Activated CD4-positive, alpha-beta T cell treated with anti-CD3 and anti-CD28 coated beads, Interleukin-2, amount 10 ng/mL, durations not matched to agents 7 days and 5 days (primary cell): ENCODE measurements at regions not wholly inside any gene's neighbourhood (a gene's known extent, or its start where the extent isn't known, plus 50 kb on each side); places are given as distances from the start of the nearest gene placed in this dataset.

ENCODE experiments used
- CTCF ChIA-PET: fragments of 350-600 bp; sonication (Branson Sonifier 250); formaldehyde crosslinking; loops from one replicate; lab custom pipeline; 2021; ENCODE audit warnings: antibody characterized with exemption; lab: Charles Lee
- POLR2A ChIA-PET: fragments of 350-600 bp; sonication (Branson Sonifier 250); formaldehyde crosslinking; loops from one replicate; lab custom pipeline; 2021; ENCODE audit warnings: antibody characterized with exemption; lab: Charles Lee
- DNase-seq: peaks from one replicate; pipeline ENCODE4 v3.0.0-alpha.2; 2020
- H3K27ac Mint-ChIP-seq: one replicate; pipeline ENCODE4 v1.8.0; 2021; ENCODE audit warnings: mild to moderate bottlenecking, moderate library complexity, mixed read lengths
- H3K27me3 Mint-ChIP-seq: one replicate; pipeline ENCODE4 v1.8.0; 2021; ENCODE audit warnings: mixed read lengths
- H3K36me3 Mint-ChIP-seq: one replicate; pipeline ENCODE4 v1.8.0; 2021; ENCODE audit warnings: low read depth, mixed read lengths
- H3K4me1 Mint-ChIP-seq: one replicate; pipeline ENCODE4 v1.8.0; 2021; ENCODE audit warnings: mixed read lengths
- H3K4me3 Mint-ChIP-seq: one replicate; pipeline ENCODE4 v1.8.0; 2021; ENCODE audit warnings: mild to moderate bottlenecking, moderate library complexity, mixed read lengths
- H3K9me3 Mint-ChIP-seq: one replicate; pipeline ENCODE4 v1.8.0; 2021; ENCODE audit warnings: mixed read lengths

- H3K27me3 Mint-ChIP-seq, result peaks cover 6% of the 10 kb centered on the region
- H3K9me3 Mint-ChIP-seq, result no peaks in the 10 kb centered on the region
- H3K4me1 Mint-ChIP-seq, result no peaks in the 10 kb centered on the region
- no peaks in the 10 kb centered on the region for H3K36me3 Mint-ChIP-seq
- no peak for DNase-seq
- H3K4me3 Mint-ChIP-seq, result no peak overlapping the region
- ChIA-PET POLR2A (no interaction called here), CTCF (no interaction called here)
- no peak overlapping the region for H3K27ac Mint-ChIP-seq
Measured at GRCh38 chr5:61775901-61776300, 443.8 kb downstream of the ZSWIM6 start.

- H3K27ac Mint-ChIP-seq, result no peak overlapping the region
- peaks cover 6% of the 10 kb centered on the region for H3K27me3 Mint-ChIP-seq
- H3K9me3 Mint-ChIP-seq, result no peaks in the 10 kb centered on the region
- no peaks in the 10 kb centered on the region for H3K4me1 Mint-ChIP-seq
- ChIA-PET CTCF (no interaction called here), POLR2A (no interaction called here)
- no peaks in the 10 kb centered on the region for H3K36me3 Mint-ChIP-seq
- no peak overlapping the region for H3K4me3 Mint-ChIP-seq
- no peak for DNase-seq
Measured at GRCh38 chr5:61777292-61777691, 445.2 kb downstream of the ZSWIM6 start.

- H3K4me1 Mint-ChIP-seq, result no peaks in the 10 kb centered on the region
- POLR2A ChIA-PET, result no interaction called here
- peaks cover 6% of the 10 kb centered on the region for H3K27me3 Mint-ChIP-seq
- H3K4me3 Mint-ChIP-seq, result no peak overlapping the region
- H3K27ac Mint-ChIP-seq, result no peak overlapping the region
- no peaks in the 10 kb centered on the region for H3K36me3 Mint-ChIP-seq
- no peak for DNase-seq
- CTCF ChIA-PET, result no interaction called here
- no peaks in the 10 kb centered on the region for H3K9me3 Mint-ChIP-seq
Measured at GRCh38 chr5:61779743-61780142, 447.7 kb downstream of the ZSWIM6 start.

GRCh38 chr5:61783481-61783880 lies 451.4 kb downstream of the ZSWIM6 start:
- ChIA-PET POLR2A (no interaction called here), CTCF (no interaction called here)
- Mint-ChIP-seq H3K9me3 (no peaks in the 10 kb centered on the region), H3K27me3 (peaks cover 10% of the 10 kb centered on the region), H3K4me3 (no peak overlapping the region), H3K4me1 (no peaks in the 10 kb centered on the region), H3K27ac (no peak overlapping the region), H3K36me3 (no peaks in the 10 kb centered on the region)
- DNase-seq, result no peak

- no peak overlapping the region for H3K27ac Mint-ChIP-seq
- peaks cover 9% of the 10 kb centered on the region for H3K27me3 Mint-ChIP-seq
- CTCF ChIA-PET, result interaction anchor here (0.6 kb wide), 1 partner anchor 255 kb away, joined by 4 read pairs; no protein-coding TSS in a partner anchor
- POLR2A ChIA-PET, result no interaction called here
- no peak for DNase-seq
- no peaks in the 10 kb centered on the region for H3K36me3 Mint-ChIP-seq
- no peak overlapping the region for H3K4me3 Mint-ChIP-seq
- no peaks in the 10 kb centered on the region for H3K9me3 Mint-ChIP-seq
- H3K4me1 Mint-ChIP-seq, result no peaks in the 10 kb centered on the region
Measured at GRCh38 chr5:61784341-61784740, 452.3 kb downstream of the ZSWIM6 start.

GRCh38 chr5:61788548-61788947 lies 456.5 kb downstream of the ZSWIM6 start:
- POLR2A ChIA-PET, result no interaction called here
- DNase-seq, result no peak
- CTCF ChIA-PET, result no interaction called here
- no peaks in the 10 kb centered on the region for H3K9me3 Mint-ChIP-seq
- no peaks in the 10 kb centered on the region for H3K4me1 Mint-ChIP-seq
- no peaks in the 10 kb centered on the region for H3K36me3 Mint-ChIP-seq
- no peak overlapping the region for H3K27ac Mint-ChIP-seq
- no peak overlapping the region for H3K4me3 Mint-ChIP-seq
- H3K27me3 Mint-ChIP-seq, result peaks cover 5% of the 10 kb centered on the region

GRCh38 chr5:61790007-61790406 lies 457.9 kb downstream of the ZSWIM6 start:
- Mint-ChIP-seq H3K36me3 (no peaks in the 10 kb centered on the region), H3K4me1 (no peaks in the 10 kb centered on the region), H3K27ac (no peak overlapping the region), H3K4me3 (no peak overlapping the region), H3K9me3 (no peaks in the 10 kb centered on the region), H3K27me3 (peaks cover 5% of the 10 kb centered on the region)
- ChIA-PET CTCF (no interaction called here), POLR2A (no interaction called here)
- no peak for DNase-seq

- POLR2A ChIA-PET, result no interaction called here
- DNase-seq, result no peak
Measured at GRCh38 chr5:61790678-61791077, 458.6 kb downstream of the ZSWIM6 start.

GRCh38 chr5:61796773-61797172 lies 464.7 kb downstream of the ZSWIM6 start:
- POLR2A ChIA-PET, result no interaction called here
- DNase-seq, result no peak
- Mint-ChIP-seq H3K27me3 (no peaks in the 10 kb centered on the region), H3K36me3 (no peaks in the 10 kb centered on the region), H3K27ac (no peak overlapping the region), H3K9me3 (no peaks in the 10 kb centered on the region), H3K4me1 (no peaks in the 10 kb centered on the region), H3K4me3 (no peak overlapping the region)
- CTCF ChIA-PET, result no interaction called here

More at GRCh38 chr5:61790678-61791077, 458.6 kb downstream of the ZSWIM6 start:
- H3K27me3 Mint-ChIP-seq, result peaks cover 5% of the 10 kb centered on the region
- H3K4me1 Mint-ChIP-seq, result no peaks in the 10 kb centered on the region
- H3K4me3 Mint-ChIP-seq, result no peak overlapping the region
- no peak overlapping the region for H3K27ac Mint-ChIP-seq
- no peaks in the 10 kb centered on the region for H3K9me3 Mint-ChIP-seq
- H3K36me3 Mint-ChIP-seq, result no peaks in the 10 kb centered on the region
- CTCF ChIA-PET, result no interaction called here

- H3K4me1 Mint-ChIP-seq, result no peaks in the 10 kb centered on the region
- H3K9me3 Mint-ChIP-seq, result no peaks in the 10 kb centered on the region
- POLR2A ChIA-PET, result no interaction called here
- no peak for DNase-seq
- no peaks in the 10 kb centered on the region for H3K27me3 Mint-ChIP-seq
- CTCF ChIA-PET, result no interaction called here
- no peak overlapping the region for H3K4me3 Mint-ChIP-seq
- no peak overlapping the region for H3K27ac Mint-ChIP-seq
- no peaks in the 10 kb centered on the region for H3K36me3 Mint-ChIP-seq
Measured at GRCh38 chr5:61800450-61800849, 468.4 kb downstream of the ZSWIM6 start.

- POLR2A ChIA-PET, result no interaction called here
- no peaks in the 10 kb centered on the region for H3K27me3 Mint-ChIP-seq
- CTCF ChIA-PET, result no interaction called here
- no peaks in the 10 kb centered on the region for H3K36me3 Mint-ChIP-seq
- H3K4me3 Mint-ChIP-seq, result no peak overlapping the region
- no peak overlapping the region for H3K27ac Mint-ChIP-seq
- H3K4me1 Mint-ChIP-seq, result no peaks in the 10 kb centered on the region
- no peaks in the 10 kb centered on the region for H3K9me3 Mint-ChIP-seq
- no peak for DNase-seq
Measured at GRCh38 chr5:61801174-61801573, 469.1 kb downstream of the ZSWIM6 start.

GRCh38 chr5:61802456-61802855 lies 470.4 kb downstream of the ZSWIM6 start:
- ChIA-PET POLR2A (no interaction called here), CTCF (no interaction called here)

GRCh38 chr5:61805101-61805500 lies 473.0 kb downstream of the ZSWIM6 start:
- Mint-ChIP-seq H3K4me3 (no peak overlapping the region), H3K4me1 (no peaks in the 10 kb centered on the region), H3K9me3 (no peaks in the 10 kb centered on the region), H3K27ac (no peak overlapping the region), H3K36me3 (no peaks in the 10 kb centered on the region), H3K27me3 (no peaks in the 10 kb centered on the region)
- ChIA-PET POLR2A (no interaction called here), CTCF (no interaction called here)
- no peak for DNase-seq

More at GRCh38 chr5:61802456-61802855, 470.4 kb downstream of the ZSWIM6 start:
- Mint-ChIP-seq H3K4me3 (no peak overlapping the region), H3K27ac (no peak overlapping the region), H3K9me3 (no peaks in the 10 kb centered on the region), H3K36me3 (no peaks in the 10 kb centered on the region), H3K4me1 (no peaks in the 10 kb centered on the region), H3K27me3 (no peaks in the 10 kb centered on the region)
- no peak for DNase-seq

- H3K4me3 Mint-ChIP-seq, result no peak overlapping the region
- CTCF ChIA-PET, result no interaction called here
- H3K27me3 Mint-ChIP-seq, result peaks cover 2% of the 10 kb centered on the region
- no peak for DNase-seq
- no peaks in the 10 kb centered on the region for H3K36me3 Mint-ChIP-seq
- no peaks in the 10 kb centered on the region for H3K9me3 Mint-ChIP-seq
- no peaks in the 10 kb centered on the region for H3K4me1 Mint-ChIP-seq
- H3K27ac Mint-ChIP-seq, result no peak overlapping the region
- POLR2A ChIA-PET, result no interaction called here
Measured at GRCh38 chr5:61806491-61807020, 474.5 kb downstream of the ZSWIM6 start.
